Endodermal cell (in vitro differentiated cells): ENCODE measurements at regions not wholly inside any gene's neighbourhood (a gene's known extent, or its start where the extent isn't known, plus 50 kb on each side); places are given as distances from the start of the nearest gene placed in this dataset.

Experiments used
- DNase-seq: peaks from one replicate; pipeline ENCODE4 v3.0.0-alpha.2; 2017
- H3K27ac ChIP-seq: 2 replicates; pipeline ENCODE4 v1.5.1; 2013; ENCODE audit warnings: mild to moderate bottlenecking, low read depth, low read length, moderate library complexity
- H3K27me3 ChIP-seq: 2 replicates; pipeline ENCODE4 v1.6.1; 2013; ENCODE audit warnings: mild to moderate bottlenecking, low read length, moderate library complexity; ENCODE audit not compliant: insufficient read depth, control insufficient read depth, poor library complexity, severe bottlenecking
- H3K36me3 ChIP-seq: 2 replicates; pipeline ENCODE4 v1.7.0; 2013; ENCODE audit warnings: mild to moderate bottlenecking, low read length, moderate library complexity; ENCODE audit not compliant: control insufficient read depth, insufficient read depth
- H3K4me1 ChIP-seq: one replicate; pipeline ENCODE4 v1.7.0; 2013; ENCODE audit warnings: low read length; ENCODE audit not compliant: control insufficient read depth, insufficient read depth
- H3K4me3 ChIP-seq: 2 replicates; pipeline ENCODE4 v1.5.1; 2013; ENCODE audit warnings: mild to moderate bottlenecking, low read length, moderate library complexity
- H3K9ac ChIP-seq: 2 replicates; pipeline ENCODE4 v1.6.1; 2013; ENCODE audit warnings: mild to moderate bottlenecking, low read length, moderate library complexity; ENCODE audit not compliant: poor library complexity, severe bottlenecking; ENCODE audit errors: extremely low read depth
- H3K9me3 ChIP-seq: 2 replicates; pipeline ENCODE4 v1.6.1; 2013; ENCODE audit warnings: mild to moderate bottlenecking, low read length, moderate library complexity; ENCODE audit not compliant: control insufficient read depth
- H3K27ac Mint-ChIP-seq: 2 replicates; pipeline ENCODE4 v1.8.0; 2020; ENCODE audit warnings: mixed read lengths
- H3K27me3 Mint-ChIP-seq: 2 replicates; pipeline ENCODE4 v1.8.0; 2021; ENCODE audit warnings: mild to moderate bottlenecking, mixed read lengths; ENCODE audit not compliant: insufficient read depth
- H3K36me3 Mint-ChIP-seq: 2 replicates; pipeline ENCODE4 v1.8.0; 2020; ENCODE audit warnings: low read depth, mixed read lengths
- H3K4me1 Mint-ChIP-seq: 2 replicates; pipeline ENCODE4 v1.8.0; 2020; ENCODE audit warnings: mixed read lengths
- H3K4me3 Mint-ChIP-seq: 2 replicates; pipeline ENCODE4 v1.8.0; 2020; ENCODE audit warnings: mild to moderate bottlenecking, moderate library complexity, mixed read lengths
- H3K9me3 Mint-ChIP-seq: 2 replicates; pipeline ENCODE4 v1.8.0; 2020; ENCODE audit warnings: mild to moderate bottlenecking, mixed read lengths
- CTCF ChIP-seq: fragments of 200-600 bp; sonication (generic); conservative IDR thresholded peaks from 2 replicates; pipeline ENCODE4 v1.5.0; 2021; ENCODE audit warnings: antibody characterized with exemption, mild to moderate bottlenecking
- WGBS, 2 experiments: methylation state at CpG; one replicate each; pipeline versions ENCODE4 v1.1.5 to v1.1.7; 2013; ENCODE audit warnings: missing lambda C conversion rate in 2 of 2, mixed read lengths in 1 of 2; ENCODE audit not compliant: insufficient coverage in 1 of 2, insufficient read length in 1 of 2; 5-methylcytosine and 5-hydroxymethylcytosine counted together

GRCh38 chr4:59180161-59180560 lies 2020.0 kb upstream of the ADGRL3 start:
- no peaks in the 10 kb centered on the region for H3K9me3 ChIP-seq
- no peaks in the 10 kb centered on the region for H3K36me3 ChIP-seq
- no peak for DNase-seq
- Mint-ChIP-seq H3K4me1 (no peaks in the 10 kb centered on the region), H3K9me3 (no peaks in the 10 kb centered on the region), H3K4me3 (no peak overlapping the region), H3K27me3 (no peaks in the 10 kb centered on the region), H3K27ac (no peak overlapping the region), H3K36me3 (no peaks in the 10 kb centered on the region)
- no peaks in the 10 kb centered on the region for H3K4me1 ChIP-seq
- 83 to 84% methylated on average over 8 to 11 of the region's 11 CpGs for WGBS, 2 experiments
- H3K4me3 ChIP-seq, result no peak overlapping the region
- no peak for TF ChIP-seq CTCF
- no peak overlapping the region for H3K9ac ChIP-seq
- no peak overlapping the region for H3K27ac ChIP-seq
- no peaks in the 10 kb centered on the region for H3K27me3 ChIP-seq

GRCh38 chr4:59180969-59181368 lies 2019.2 kb upstream of the ADGRL3 start:
- Histone ChIP-seq H3K9ac (no peak overlapping the region), H3K9me3 (no peaks in the 10 kb centered on the region), H3K27me3 (no peaks in the 10 kb centered on the region), H3K4me1 (no peaks in the 10 kb centered on the region), H3K36me3 (no peaks in the 10 kb centered on the region), H3K27ac (no peak overlapping the region), H3K4me3 (no peak overlapping the region)
- no peak for TF ChIP-seq CTCF
- Mint-ChIP-seq H3K4me3 (no peak overlapping the region), H3K27ac (no peak overlapping the region), H3K4me1 (no peaks in the 10 kb centered on the region), H3K9me3 (no peaks in the 10 kb centered on the region), H3K27me3 (no peaks in the 10 kb centered on the region), H3K36me3 (no peaks in the 10 kb centered on the region)
- DNase-seq, result no peak

DNA sequence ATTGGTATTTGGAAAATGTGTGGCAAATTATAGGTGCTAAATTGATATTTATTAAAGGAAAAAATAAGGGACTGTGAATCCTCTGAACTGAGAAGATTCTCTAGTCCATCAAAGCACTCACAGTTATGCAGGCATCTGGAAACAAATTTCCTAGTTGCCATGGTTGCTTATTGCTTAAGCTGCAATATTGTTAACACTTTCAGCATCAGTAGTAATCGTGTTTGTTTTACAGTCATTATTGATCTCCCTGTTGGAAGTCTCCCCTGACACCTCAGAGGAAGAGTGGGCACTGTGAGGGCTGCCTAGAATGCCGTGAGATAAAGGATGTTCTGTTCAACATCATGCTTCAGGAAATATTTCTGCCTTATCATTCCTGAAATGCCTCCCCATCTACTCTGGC lies 2004.3 kb upstream of the ADGRL3 start:
- TF ChIP-seq CTCF, result no peak
- no peak overlapping the region for H3K4me3 ChIP-seq
- 86 to 100% methylated on average over 2 of the region's 2 CpGs for WGBS, 2 experiments
- Mint-ChIP-seq H3K4me1 (no peaks in the 10 kb centered on the region), H3K4me3 (no peak overlapping the region), H3K36me3 (no peaks in the 10 kb centered on the region), H3K27ac (no peak overlapping the region), H3K9me3 (no peaks in the 10 kb centered on the region), H3K27me3 (no peaks in the 10 kb centered on the region)
- no peaks in the 10 kb centered on the region for H3K27me3 ChIP-seq
- no peak overlapping the region for H3K27ac ChIP-seq
- H3K9ac ChIP-seq, result no peak overlapping the region
- no peaks in the 10 kb centered on the region for H3K36me3 ChIP-seq
- DNase-seq, result no peak
- no peaks in the 10 kb centered on the region for H3K9me3 ChIP-seq
- H3K4me1 ChIP-seq, result no peaks in the 10 kb centered on the region
